CD14-positive monocyte (primary cell): ENCODE measurements at regions not wholly inside any gene's neighbourhood (a gene's known extent, or its start where the extent isn't known, plus 50 kb on each side); places are given as distances from the start of the nearest gene placed in this dataset.
A peak's percentile ranks its signal among the peaks of the same experiment; 100 is the strongest.

ENCODE experiments used
- DNase-seq, 3 donors: peaks; one replicate each; pipeline ENCODE4 v3.0.0-alpha.2; 2011 to 2022
- H2AFZ ChIP-seq: 2 replicates; pipeline ENCODE4 v1.6.0; 2012; ENCODE audit warnings: mild to moderate bottlenecking, low read depth, low read length, inconsistent platforms; ENCODE audit not compliant: insufficient read depth, poor library complexity, severe bottlenecking
- H3K27ac ChIP-seq, 2 donors: 1 replicate in 1 of 2; 2 replicates in 1 of 2; pipeline ENCODE4 v1.5.1; 2012 to 2013; ENCODE audit warnings: low read length in 2 of 2, control low read depth in 1 of 2, inconsistent platforms in 1 of 2, low read depth in 1 of 2, mild to moderate bottlenecking in 1 of 2
- H3K27me3 ChIP-seq, 2 donors: one replicate each; pipeline versions ENCODE4 v1.6.0 to v1.6.1; 2011 to 2013; ENCODE audit warnings: low read length in 2 of 2; ENCODE audit not compliant: control insufficient read depth in 2 of 2, insufficient read depth in 2 of 2
- H3K36me3 ChIP-seq, 2 donors: replicated peaks in 1 of 2; 1 replicate in 1 of 2; 2 replicates in 1 of 2; pipeline versions ENCODE4 v1.5.1 to v1.6.1; 2012 to 2013; ENCODE audit warnings: low read length in 2 of 2, control low read depth in 1 of 2, inconsistent platforms in 1 of 2, mild to moderate bottlenecking in 1 of 2; ENCODE audit not compliant: insufficient read depth in 2 of 2, control insufficient read depth in 1 of 2
- H3K4me1 ChIP-seq, 2 donors: 1 replicate in 1 of 2; 2 replicates in 1 of 2; pipeline versions ENCODE4 v1.5.1 to v1.6.1; 2012 to 2013; ENCODE audit warnings: low read length in 2 of 2, control low read depth in 1 of 2, inconsistent platforms in 1 of 2, mild to moderate bottlenecking in 1 of 2, moderate library complexity in 1 of 2; ENCODE audit not compliant: insufficient read depth in 2 of 2, control insufficient read depth in 1 of 2
- H3K4me2 ChIP-seq: replicated peaks from 2 replicates; pipeline ENCODE3; 2012; ENCODE audit warnings: low read length, moderate library complexity, mild to moderate bottlenecking; ENCODE audit not compliant: poor library complexity, severe bottlenecking; ENCODE audit errors: extremely low read depth
- H3K4me3 ChIP-seq, 3 experiments: fragments of 200-600 bp in 1 of 3; sonication (generic) in 1 of 3; replicated peaks in 1 of 3; 1 replicate in 2 of 3; 2 replicates in 1 of 3; pipeline ENCODE4 v1.5.1; 2011 to 2013; ENCODE audit warnings: low read length in 3 of 3, mild to moderate bottlenecking in 3 of 3, control low read depth in 2 of 3, low read depth in 2 of 3, inconsistent platforms in 1 of 3, moderate library complexity in 1 of 3
- H3K79me2 ChIP-seq: 2 replicates; pipeline ENCODE4 v1.6.0; 2012; ENCODE audit warnings: mild to moderate bottlenecking, control low read depth, inconsistent platforms, low read length, moderate library complexity; ENCODE audit not compliant: insufficient read depth
- H3K9ac ChIP-seq: 2 replicates; pipeline ENCODE4 v1.6.0; 2017; ENCODE audit warnings: low read length, mild to moderate bottlenecking; ENCODE audit not compliant: insufficient read depth, poor library complexity, severe bottlenecking
- H3K9me3 ChIP-seq, 2 donors: replicated peaks in 1 of 2; 1 replicate in 1 of 2; 2 replicates in 1 of 2; pipeline versions ENCODE4 v1.5.1 to v1.6.1; 2012 to 2013; ENCODE audit warnings: low read length in 2 of 2, control low read depth in 1 of 2; ENCODE audit not compliant: control insufficient read depth in 1 of 2, insufficient read depth in 1 of 2
- H4K20me1 ChIP-seq: 2 replicates; pipeline ENCODE4 v1.6.0; 2012; ENCODE audit warnings: mild to moderate bottlenecking, low read length, control low read depth, moderate library complexity; ENCODE audit not compliant: insufficient read depth
- H3K27ac Mint-ChIP-seq, 7 donors: one replicate each; pipeline ENCODE4 v1.8.0; 2020; ENCODE audit warnings: mild to moderate bottlenecking in 7 of 7, mixed read lengths in 7 of 7, moderate library complexity in 6 of 7, inconsistent platforms in 2 of 7
- H3K27me3 Mint-ChIP-seq, 3 donors: one replicate each; pipeline ENCODE4 v1.8.0; 2021 to 2022; ENCODE audit warnings: low read depth in 3 of 3, mild to moderate bottlenecking in 3 of 3, mixed read lengths in 3 of 3, moderate library complexity in 3 of 3, inconsistent platforms in 1 of 3
- H3K36me3 Mint-ChIP-seq, 2 donors: one replicate each; pipeline ENCODE4 v1.8.0; 2020; ENCODE audit warnings: mixed read lengths in 2 of 2, inconsistent platforms in 1 of 2, mild to moderate bottlenecking in 1 of 2
- H3K4me1 Mint-ChIP-seq: one replicate; pipeline ENCODE4 v1.8.0; 2020; ENCODE audit warnings: mild to moderate bottlenecking, mixed read lengths
- H3K4me3 Mint-ChIP-seq, 2 donors: one replicate each; pipeline ENCODE4 v1.8.0; 2020; ENCODE audit warnings: mild to moderate bottlenecking in 2 of 2, mixed read lengths in 2 of 2, moderate library complexity in 1 of 2
- H3K9me3 Mint-ChIP-seq, 7 donors: one replicate each; pipeline ENCODE4 v1.8.0; 2020 to 2022; ENCODE audit warnings: mixed read lengths in 7 of 7, mild to moderate bottlenecking in 6 of 7, moderate library complexity in 6 of 7, inconsistent platforms in 2 of 7
- WGBS: methylation state at CpG from one replicate; pipeline ENCODE4 v1.1.5; 2013; ENCODE audit warnings: missing lambda C conversion rate; ENCODE audit not compliant: insufficient coverage; 5-methylcytosine and 5-hydroxymethylcytosine counted together
- intact Hi-C, 2 donors: fragments of 100-400 bp; cut with micrococcal nuclease; formaldehyde crosslinking; loops; one replicate each; pipeline versions ENCODE4 v1.15.0 to v1.15.1; 2023
- TF ChIP-seq, protein P1 (sequence below): fragments of 200-600 bp; IDR thresholded peaks from one replicate; pipeline ENCODE4 v1.8.0; 2022; ENCODE audit warnings: antibody characterized with exemption, mild to moderate bottlenecking

DNA sequence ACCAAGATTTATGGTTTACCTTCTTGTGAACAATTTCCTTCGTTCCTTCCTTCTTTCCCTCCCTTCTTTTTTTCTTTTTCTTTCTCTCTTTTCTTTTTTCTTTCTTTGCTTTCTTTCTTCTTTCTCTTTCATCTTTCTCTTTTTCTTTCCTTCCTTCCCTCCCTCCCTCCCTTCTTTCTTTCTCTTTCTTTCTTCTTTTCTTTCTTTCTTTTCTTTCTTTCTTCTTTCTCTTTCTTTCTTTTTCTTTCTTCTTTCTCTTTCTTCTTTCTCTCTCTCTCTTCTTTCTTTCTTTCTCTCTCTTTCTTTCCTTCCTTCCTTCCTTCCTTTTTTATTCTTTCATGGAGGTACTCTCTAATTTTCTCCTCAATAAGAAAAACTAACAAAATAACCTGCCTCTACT lies 462.1 kb upstream of the ATP2B1 start:
- no peaks in the 10 kb centered on the region for H3K36me3 Mint-ChIP-seq
- Histone ChIP-seq H3K79me2 (no peaks in the 10 kb centered on the region), H3K4me1 (no peaks in the 10 kb centered on the region), H3K9me3 (no peaks in the 10 kb centered on the region), H3K27ac (no peak overlapping the region), H3K27me3 (no peaks in the 10 kb centered on the region), H3K36me3 (no peaks in the 10 kb centered on the region), H4K20me1 (no peaks in the 10 kb centered on the region), H3K4me2 (no peak overlapping the region), H3K9ac (no peak overlapping the region), H3K4me3 (no peak overlapping the region), H2AFZ (no peak overlapping the region)
- no peaks in the 10 kb centered on the region for H3K4me1 Mint-ChIP-seq
- no peak overlapping the region for H3K4me3 Mint-ChIP-seq
- TF ChIP-seq, protein P1, sequence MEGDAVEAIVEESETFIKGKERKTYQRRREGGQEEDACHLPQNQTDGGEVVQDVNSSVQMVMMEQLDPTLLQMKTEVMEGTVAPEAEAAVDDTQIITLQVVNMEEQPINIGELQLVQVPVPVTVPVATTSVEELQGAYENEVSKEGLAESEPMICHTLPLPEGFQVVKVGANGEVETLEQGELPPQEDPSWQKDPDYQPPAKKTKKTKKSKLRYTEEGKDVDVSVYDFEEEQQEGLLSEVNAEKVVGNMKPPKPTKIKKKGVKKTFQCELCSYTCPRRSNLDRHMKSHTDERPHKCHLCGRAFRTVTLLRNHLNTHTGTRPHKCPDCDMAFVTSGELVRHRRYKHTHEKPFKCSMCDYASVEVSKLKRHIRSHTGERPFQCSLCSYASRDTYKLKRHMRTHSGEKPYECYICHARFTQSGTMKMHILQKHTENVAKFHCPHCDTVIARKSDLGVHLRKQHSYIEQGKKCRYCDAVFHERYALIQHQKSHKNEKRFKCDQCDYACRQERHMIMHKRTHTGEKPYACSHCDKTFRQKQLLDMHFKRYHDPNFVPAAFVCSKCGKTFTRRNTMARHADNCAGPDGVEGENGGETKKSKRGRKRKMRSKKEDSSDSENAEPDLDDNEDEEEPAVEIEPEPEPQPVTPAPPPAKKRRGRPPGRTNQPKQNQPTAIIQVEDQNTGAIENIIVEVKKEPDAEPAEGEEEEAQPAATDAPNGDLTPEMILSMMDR = peak; percentile 12
- peaks cover 0 to 3% (median 0%) of the 10 kb centered on the region in 7 donors for H3K9me3 Mint-ChIP-seq
- intact Hi-C loops = no loop called here
- no peak for DNase-seq
- no peak overlapping the region for H3K27ac Mint-ChIP-seq
- no CpG with 5 or more reads among the region's 1 CpG for WGBS
- peaks cover 0 to 2% (median 0%) of the 10 kb centered on the region in 3 donors for H3K27me3 Mint-ChIP-seq

GRCh38 chr12:90167518-90168208 lies 459.0 kb upstream of the ATP2B1 start:
- no peaks in the 10 kb centered on the region for H3K4me1 Mint-ChIP-seq
- WGBS = 100% methylated on average over 2 of the region's 8 CpGs
- Histone ChIP-seq H3K27ac (no peak overlapping the region), H3K4me3 (no peak overlapping the region), H3K27me3 (no peaks in the 10 kb centered on the region), H4K20me1 (no peaks in the 10 kb centered on the region), H3K9me3 (no peaks in the 10 kb centered on the region), H3K4me2 (no peak overlapping the region), H3K4me1 (no peaks in the 10 kb centered on the region), H3K79me2 (no peaks in the 10 kb centered on the region), H3K36me3 (no peaks in the 10 kb centered on the region), H2AFZ (no peak overlapping the region), H3K9ac (no peak overlapping the region)
- intact Hi-C loops = no loop called here
- H3K27me3 Mint-ChIP-seq = peaks cover 0 to 2% (median 1%) of the 10 kb centered on the region in 3 donors
- no peak for DNase-seq
- TF ChIP-seq, protein P1 = no peak
- no peaks in the 10 kb centered on the region for H3K36me3 Mint-ChIP-seq
- H3K9me3 Mint-ChIP-seq = peaks cover 0 to 3% (median 0%) of the 10 kb centered on the region in 7 donors
- H3K4me3 Mint-ChIP-seq = no peak overlapping the region
- H3K27ac Mint-ChIP-seq = no peak overlapping the region
